ENCODE measurements at regions not wholly inside any gene's neighbourhood (a gene's known extent, or its start where the extent isn't known, plus 50 kb on each side); places are given as distances from the start of the nearest gene placed in this dataset.
"Not testable (repeated sequence)": the region's sequence is repeated elsewhere in the genome, so short reads cannot be mapped to it uniquely, and the experiment has no call there.

DNA sequence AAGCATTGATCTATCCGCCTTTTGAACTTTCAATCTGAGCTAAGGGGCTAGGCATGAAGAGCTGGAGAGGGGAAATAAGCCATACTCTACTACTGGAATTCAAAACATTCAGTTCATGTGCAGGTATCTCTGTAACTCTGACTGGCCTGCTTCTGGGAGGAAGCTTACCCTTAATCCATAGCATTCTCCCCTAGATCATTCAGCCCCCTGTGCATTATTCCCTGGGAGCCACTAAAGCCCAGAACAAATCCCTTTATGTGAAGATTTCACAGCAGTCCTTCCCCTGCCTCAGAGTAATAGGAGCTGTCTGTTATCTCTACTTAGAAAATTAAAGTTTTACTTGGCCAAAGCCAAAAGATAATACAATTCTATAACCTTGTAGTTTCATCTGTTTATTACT lies 300.7 kb downstream of the SEC16B start:
- 70 to 73% methylated on average over 1 of the region's 1 CpG for WGBS, 2 donors
- no peaks in the 10 kb centered on the region for H3K4me1 ChIP-seq

DNA sequence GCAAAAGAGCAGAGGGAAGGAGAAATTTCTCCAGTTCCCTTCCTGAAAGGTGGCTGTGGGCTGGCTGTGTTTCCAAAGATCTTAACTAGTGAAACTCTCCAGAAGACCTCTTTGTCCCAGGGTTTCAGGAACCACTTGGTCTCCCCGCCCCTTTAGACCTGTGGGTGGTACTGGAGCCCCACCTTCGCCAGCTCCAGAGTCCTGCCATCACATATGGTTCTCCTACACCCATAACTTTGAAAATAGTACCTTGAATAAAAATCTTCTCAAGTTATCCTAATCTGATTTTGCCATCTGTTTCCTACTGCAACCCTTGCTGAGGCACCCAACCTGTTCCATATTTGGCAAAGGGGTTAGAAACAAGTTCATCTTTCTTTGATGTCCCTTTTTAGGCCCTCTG lies 303.9 kb downstream of the SEC16B start:
- H3K36me3 ChIP-seq: no peaks in the 10 kb centered on the region
- no peak for DNase-seq (ENCODE audit: low spot score in 2 of 2)
- H3K27me3 ChIP-seq: no peaks in the 10 kb centered on the region
- peaks cover 0 to under 1% (median 0%) of the 10 kb centered on the region in 4 donors for H3K9me3 ChIP-seq
- no peaks in the 10 kb centered on the region for H3K4me1 ChIP-seq
- H3K27ac ChIP-seq: no peak overlapping the region
- no peak overlapping the region for H3K4me3 ChIP-seq
- WGBS, 2 donors: 74 to 78% methylated on average over 2 of the region's 2 CpGs
- no peak for TF ChIP-seq EP300 (IDR thresholded peaks at IDR 0.05)
- TF ChIP-seq, protein P1, sequence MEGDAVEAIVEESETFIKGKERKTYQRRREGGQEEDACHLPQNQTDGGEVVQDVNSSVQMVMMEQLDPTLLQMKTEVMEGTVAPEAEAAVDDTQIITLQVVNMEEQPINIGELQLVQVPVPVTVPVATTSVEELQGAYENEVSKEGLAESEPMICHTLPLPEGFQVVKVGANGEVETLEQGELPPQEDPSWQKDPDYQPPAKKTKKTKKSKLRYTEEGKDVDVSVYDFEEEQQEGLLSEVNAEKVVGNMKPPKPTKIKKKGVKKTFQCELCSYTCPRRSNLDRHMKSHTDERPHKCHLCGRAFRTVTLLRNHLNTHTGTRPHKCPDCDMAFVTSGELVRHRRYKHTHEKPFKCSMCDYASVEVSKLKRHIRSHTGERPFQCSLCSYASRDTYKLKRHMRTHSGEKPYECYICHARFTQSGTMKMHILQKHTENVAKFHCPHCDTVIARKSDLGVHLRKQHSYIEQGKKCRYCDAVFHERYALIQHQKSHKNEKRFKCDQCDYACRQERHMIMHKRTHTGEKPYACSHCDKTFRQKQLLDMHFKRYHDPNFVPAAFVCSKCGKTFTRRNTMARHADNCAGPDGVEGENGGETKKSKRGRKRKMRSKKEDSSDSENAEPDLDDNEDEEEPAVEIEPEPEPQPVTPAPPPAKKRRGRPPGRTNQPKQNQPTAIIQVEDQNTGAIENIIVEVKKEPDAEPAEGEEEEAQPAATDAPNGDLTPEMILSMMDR (IDR thresholded peaks at IDR 0.05): no peak
- no peak for TF ChIP-seq POLR2A (IDR thresholded peaks at IDR 0.05)

More for the DNA sequence above, 300.7 kb downstream of the SEC16B start:
- no peak overlapping the region for H3K4me3 ChIP-seq
- H3K27ac ChIP-seq: no peak overlapping the region
- no peaks in the 10 kb centered on the region for H3K9me3 ChIP-seq
- no peaks in the 10 kb centered on the region for H3K36me3 ChIP-seq
- no peaks in the 10 kb centered on the region for H3K27me3 ChIP-seq
- TF ChIP-seq EP300 (IDR thresholded peaks at IDR 0.05): no peak
- TF ChIP-seq POLR2A (IDR thresholded peaks at IDR 0.05): no peak
- TF ChIP-seq, protein P1 (IDR thresholded peaks at IDR 0.05): no peak
- DNase-seq (ENCODE audit: low spot score in 2 of 2): no peak

DNA sequence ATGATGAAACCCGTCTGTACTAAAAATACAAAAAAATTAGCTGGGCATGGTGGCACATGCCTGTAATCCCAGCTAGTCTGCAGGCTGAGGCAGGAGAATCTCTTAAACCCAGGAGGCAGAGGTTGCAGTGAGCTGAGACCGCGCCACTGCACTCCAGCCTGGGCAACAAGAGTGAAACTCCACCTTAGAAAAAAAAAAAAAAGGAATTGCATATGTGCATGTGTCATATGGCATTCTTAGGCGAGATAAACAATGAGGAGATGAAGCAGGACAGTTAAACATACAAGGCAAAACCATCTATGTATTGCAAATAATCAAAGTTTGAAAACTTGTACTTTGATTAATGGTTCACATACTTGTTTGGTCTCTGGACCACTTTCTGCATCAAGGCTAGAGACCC lies 305.1 kb downstream of the SEC16B start:
- not testable (repeated sequence) for H3K27ac ChIP-seq; H3K9me3 ChIP-seq; H3K27me3 ChIP-seq; DNase-seq (ENCODE audit: low spot score in 2 of 2); H3K4me1 ChIP-seq; H3K4me3 ChIP-seq; H3K36me3 ChIP-seq
- 84 to 91% methylated on average over 4 of the region's 4 CpGs for WGBS, 2 donors

DNA sequence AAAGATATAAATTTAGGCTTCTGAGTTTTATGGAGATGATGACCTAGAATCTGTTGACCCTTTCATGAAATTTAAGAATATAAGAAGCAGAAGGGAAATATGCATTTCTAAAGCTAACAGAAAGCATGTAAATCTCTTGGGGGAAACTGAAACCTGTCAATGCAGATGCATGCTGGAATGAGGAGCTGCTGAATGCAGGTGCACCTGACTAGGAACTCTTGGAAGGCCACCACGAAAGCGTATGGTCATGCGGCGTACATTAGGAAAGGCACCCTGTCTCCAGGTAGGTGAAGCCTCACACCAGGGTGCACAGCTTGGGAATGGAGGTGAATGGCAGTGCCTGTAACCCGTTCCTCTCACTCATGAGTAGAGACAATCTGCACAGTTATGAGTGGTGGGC lies 309.7 kb downstream of the SEC16B start:
- WGBS, 2 donors: 90 to 92% methylated on average over 5 of the region's 5 CpGs
- DNase-seq (ENCODE audit: low spot score in 2 of 2): no peak
- TF ChIP-seq POLR2A (IDR thresholded peaks at IDR 0.05): no peak
- TF ChIP-seq, protein P1 (IDR thresholded peaks at IDR 0.05): no peak
- TF ChIP-seq EP300 (IDR thresholded peaks at IDR 0.05): no peak
- Histone ChIP-seq H3K27me3 (no peaks in the 10 kb centered on the region), H3K4me3 (no peak overlapping the region), H3K36me3 (no peaks in the 10 kb centered on the region), H3K27ac (no peak overlapping the region), H3K9me3 (peaks cover 0 to 9% (median 0%) of the 10 kb centered on the region in 4 donors), H3K4me1 (no peaks in the 10 kb centered on the region)

DNA sequence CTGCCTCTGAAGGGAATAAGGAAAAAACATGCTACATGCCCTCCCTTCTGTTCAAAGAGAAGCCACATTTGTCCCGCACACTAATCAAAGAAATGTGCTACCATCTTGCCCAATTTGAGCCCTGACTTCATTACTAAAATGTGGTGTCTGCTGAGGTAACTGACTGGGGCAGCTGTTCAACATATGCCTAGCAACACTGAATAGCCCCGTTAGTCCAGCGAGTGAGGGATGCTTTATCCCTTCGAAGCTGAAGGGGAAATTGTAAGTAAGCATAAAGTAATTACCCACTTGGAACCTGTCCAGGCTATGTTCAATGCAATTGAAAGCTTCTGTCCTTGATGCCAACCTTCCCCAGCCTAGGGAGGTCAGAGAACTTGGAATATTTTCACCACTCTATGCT lies 310.6 kb downstream of the SEC16B start:
- no peak for DNase-seq (ENCODE audit: low spot score in 2 of 2)
- 44 to 65% methylated on average over 4 of the region's 4 CpGs for WGBS, 2 donors
- H3K4me1 ChIP-seq: no peaks in the 10 kb centered on the region
- H3K27me3 ChIP-seq: no peaks in the 10 kb centered on the region
- H3K9me3 ChIP-seq: peaks cover 0 to 9% (median 0%) of the 10 kb centered on the region in 4 donors
- TF ChIP-seq EP300 (IDR thresholded peaks at IDR 0.05) (no peak), POLR2A (IDR thresholded peaks at IDR 0.05) (no peak)
- TF ChIP-seq, protein P1 (IDR thresholded peaks at IDR 0.05): no peak
- no peaks in the 10 kb centered on the region for H3K36me3 ChIP-seq
- no peak overlapping the region for H3K4me3 ChIP-seq
- H3K27ac ChIP-seq: no peak overlapping the region

DNA sequence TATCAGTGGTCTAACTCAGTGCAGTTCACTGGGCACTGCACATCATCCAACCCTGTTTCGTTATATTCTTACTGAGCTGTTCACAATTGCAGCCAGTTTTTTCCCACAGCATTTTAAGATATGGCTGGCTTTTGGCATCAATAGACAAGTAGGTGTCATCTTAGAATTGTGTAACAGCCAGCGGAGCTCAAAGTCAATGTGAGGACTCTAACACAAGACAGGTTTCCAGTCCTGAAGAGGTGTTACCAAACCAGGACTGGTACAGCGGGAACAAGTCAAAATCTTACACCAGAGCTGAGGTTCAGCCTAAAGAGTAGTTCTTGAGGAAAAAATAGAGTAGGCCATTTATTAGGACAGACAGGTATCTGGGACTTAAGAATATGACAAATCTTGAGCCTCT lies 313.3 kb downstream of the SEC16B start:
- TF ChIP-seq, protein P1 (IDR thresholded peaks at IDR 0.05): no peak
- H3K4me3 ChIP-seq: no peak overlapping the region
- no peaks in the 10 kb centered on the region for H3K27me3 ChIP-seq
- no peaks in the 10 kb centered on the region for H3K4me1 ChIP-seq
- 90 to 98% methylated on average over 3 of the region's 3 CpGs for WGBS, 2 donors
- no peak overlapping the region for H3K27ac ChIP-seq
- no peak for DNase-seq (ENCODE audit: low spot score in 2 of 2)
- no peaks in the 10 kb centered on the region for H3K36me3 ChIP-seq
- H3K9me3 ChIP-seq: peaks cover 0 to 13% (median 0%) of the 10 kb centered on the region in 4 donors

All from tibial nerve (tissue), 4 donors.